GM18517 (cell line): ENCODE measurements at regions not wholly inside any gene's neighbourhood (a gene's known extent, or its start where the extent isn't known, plus 50 kb on each side); places are given as distances from the start of the nearest gene placed in this dataset.
"Not testable (repeated sequence)": the region's sequence is repeated elsewhere in the genome, so short reads cannot be mapped to it uniquely, and the experiment has no call there.

Experiments used
- ATAC-seq: cut with Tn5 transposase; IDR thresholded peaks from one replicate; pipeline ENCODE4 v1.9.1; 2021; ENCODE audit warnings: mild to moderate bottlenecking, moderate library complexity; ENCODE audit not compliant: unreplicated experiment

DNA sequence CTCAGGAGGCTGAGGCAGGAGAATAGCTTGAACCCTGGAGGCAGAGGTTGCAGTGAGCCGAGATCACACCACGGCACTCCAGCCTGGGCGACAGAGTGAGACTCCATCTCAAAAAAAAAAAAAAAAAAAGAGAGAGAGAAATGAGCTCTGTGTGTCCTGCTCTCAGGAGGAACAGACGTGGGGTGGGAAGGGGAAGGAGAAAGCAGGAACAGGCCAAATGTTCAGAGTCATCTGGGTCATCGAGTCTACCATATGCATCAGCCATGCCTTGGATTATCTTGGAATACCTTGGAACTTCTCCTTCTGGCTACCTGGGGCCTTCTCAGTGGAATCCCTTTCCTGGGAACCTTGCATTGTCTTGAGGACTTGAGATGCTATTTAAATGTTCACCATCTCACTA, 51.7 kb upstream of the ZFHX3 start:
- ATAC-seq = not testable (repeated sequence)
